NCI-H2107 treated with DMSO at 0.1 percent for 48 hours (cell line): ENCODE measurements at regions not wholly inside any gene's neighbourhood (a gene's known extent, or its start where the extent isn't known, plus 50 kb on each side); places are given as distances from the start of the nearest gene placed in this dataset.

ENCODE experiments used
- DNase-seq: peaks from one replicate; lab custom pipeline; 2025; ENCODE audit not compliant: unreplicated experiment; lab: John Stamatoyannopoulos, UW

DNA sequence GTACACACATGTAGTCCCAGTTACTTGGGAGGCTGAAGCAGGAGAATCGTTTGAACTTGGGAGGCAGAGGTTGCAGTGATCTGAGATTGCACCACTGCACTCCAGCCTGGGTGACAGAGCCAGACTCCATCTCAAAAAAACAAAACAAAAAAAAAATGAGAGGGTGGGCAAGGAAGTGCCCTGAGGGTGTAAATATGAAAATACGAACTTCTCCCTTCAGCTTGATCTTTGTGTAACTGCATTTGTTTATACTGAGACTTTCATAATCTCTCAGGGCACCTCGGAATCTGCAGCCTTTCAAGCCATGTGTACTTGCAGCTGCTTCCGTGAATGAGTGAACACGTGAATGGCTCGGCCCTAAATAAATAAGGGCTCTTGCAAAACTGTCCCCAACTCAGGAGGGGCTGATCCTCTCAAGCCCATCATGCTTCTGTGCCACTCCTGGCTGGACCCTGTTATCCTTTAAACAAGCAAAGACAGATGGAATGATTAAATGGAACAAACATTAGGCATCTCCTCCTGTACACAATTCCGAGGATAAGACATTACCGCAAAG, 96.8 kb downstream of the BOD1L2 start:
- DNase-seq = no peak

DNA sequence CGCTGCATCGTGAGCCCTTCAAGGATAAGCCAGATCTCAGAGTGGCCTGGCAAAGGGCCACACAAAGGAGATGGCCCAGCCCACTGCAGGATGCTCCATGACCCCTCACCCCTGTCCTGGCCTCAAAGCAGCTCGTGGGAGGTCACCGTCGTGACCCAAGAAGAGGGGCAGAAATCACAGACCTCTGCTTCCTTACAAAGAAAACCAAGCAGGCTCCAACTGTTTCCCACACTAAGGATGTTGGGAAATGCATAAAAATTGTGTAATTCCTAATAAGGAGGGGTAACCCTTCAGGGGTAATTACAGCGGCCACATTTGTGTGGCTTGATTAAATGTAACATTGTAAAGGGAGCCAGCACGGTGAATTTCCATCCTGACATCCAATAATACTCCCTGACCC, 102.3 kb downstream of the BOD1L2 start:
- DNase-seq = no peak

DNA sequence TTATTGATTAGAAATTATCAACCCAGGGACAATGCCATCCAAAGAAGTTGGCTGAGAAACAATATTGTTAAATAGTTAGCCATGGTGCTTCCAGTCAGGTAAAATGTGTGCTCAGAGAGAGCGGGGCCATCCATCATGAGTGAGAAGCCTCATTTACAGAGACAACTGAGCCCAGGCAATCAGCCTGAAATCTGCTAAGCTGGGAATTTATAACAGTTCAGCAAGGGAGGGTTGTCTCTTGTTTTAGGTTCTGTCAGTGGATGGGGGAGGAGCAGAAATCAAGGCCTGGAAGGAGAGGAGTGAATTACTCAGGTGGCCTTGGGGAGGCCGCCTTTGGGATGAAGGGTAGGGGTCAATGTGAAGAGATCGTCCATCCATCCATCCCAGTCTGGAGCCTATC, 102.5 kb upstream of the ST8SIA3 start:
- DNase-seq = no peak

DNA sequence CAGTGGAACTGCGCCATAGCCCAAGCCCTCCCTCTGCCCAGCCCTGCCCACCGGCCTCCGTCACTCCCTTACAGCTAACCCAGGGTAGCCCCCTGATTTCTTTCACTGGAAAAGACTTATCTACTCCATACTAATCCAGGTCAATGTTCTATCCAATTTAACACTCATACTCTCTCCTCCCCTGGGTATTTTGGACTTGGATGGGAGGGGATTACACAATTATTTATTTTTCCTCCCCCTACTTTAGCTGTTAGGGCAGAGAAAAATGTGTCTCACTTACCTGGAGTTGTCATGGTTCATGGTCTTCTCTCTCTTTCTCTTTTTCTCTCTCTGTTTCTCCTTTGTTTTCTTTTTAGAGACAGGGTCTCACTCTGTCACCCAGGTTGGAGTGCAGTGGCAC, 100.6 kb upstream of the ST8SIA3 start:
- DNase-seq = no peak

DNA sequence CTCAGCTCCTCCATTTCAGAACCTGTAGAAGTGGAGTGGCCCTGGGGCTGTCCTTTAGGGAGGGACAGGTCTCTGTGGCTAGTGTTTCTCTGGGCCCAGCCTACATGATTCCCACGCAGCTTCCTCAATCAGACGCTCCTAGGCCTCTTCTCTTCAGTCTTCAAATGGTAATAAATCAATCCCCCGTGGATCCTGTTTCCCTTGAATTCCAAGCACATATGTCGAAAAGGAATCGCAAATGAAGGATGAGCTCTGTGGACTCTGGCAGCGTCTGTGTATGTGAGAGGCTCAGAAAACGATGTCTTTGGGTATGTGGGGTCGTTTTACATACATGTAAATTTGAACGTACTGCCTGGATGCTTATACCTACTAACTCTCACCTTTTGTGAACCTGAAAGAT, 98.5 kb upstream of the ST8SIA3 start:
- no peak for DNase-seq

DNA sequence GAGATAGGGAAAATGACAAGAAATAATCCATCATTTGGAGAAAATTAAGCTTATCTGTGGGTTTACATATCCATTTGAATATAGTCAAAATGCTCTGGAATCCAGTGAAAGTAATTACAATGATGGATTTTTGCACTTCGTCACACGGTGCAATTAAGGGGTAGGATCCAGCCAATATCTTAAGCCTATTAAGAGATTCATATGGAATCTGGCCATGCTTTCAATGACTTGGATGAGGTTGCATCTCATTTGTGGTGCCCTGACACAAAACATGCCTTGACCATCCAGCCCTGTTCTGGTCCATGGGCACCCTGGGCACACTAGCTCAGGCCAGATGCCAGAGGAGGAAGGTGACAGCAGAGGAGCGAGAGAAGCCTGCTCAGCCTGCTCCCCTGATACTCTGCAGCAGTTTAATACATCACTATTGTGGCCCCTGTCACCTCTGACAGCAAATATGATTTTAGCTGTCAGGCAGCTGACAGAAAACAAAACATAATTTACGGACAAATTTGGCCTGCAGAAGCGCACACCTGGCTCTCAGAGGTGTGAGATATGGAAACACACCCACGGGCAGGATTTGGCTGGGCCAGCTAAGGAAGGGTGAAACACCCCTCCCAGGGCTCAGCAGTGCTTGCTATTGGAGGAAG, 94.1 kb upstream of the ST8SIA3 start:
- DNase-seq = no peak

DNA sequence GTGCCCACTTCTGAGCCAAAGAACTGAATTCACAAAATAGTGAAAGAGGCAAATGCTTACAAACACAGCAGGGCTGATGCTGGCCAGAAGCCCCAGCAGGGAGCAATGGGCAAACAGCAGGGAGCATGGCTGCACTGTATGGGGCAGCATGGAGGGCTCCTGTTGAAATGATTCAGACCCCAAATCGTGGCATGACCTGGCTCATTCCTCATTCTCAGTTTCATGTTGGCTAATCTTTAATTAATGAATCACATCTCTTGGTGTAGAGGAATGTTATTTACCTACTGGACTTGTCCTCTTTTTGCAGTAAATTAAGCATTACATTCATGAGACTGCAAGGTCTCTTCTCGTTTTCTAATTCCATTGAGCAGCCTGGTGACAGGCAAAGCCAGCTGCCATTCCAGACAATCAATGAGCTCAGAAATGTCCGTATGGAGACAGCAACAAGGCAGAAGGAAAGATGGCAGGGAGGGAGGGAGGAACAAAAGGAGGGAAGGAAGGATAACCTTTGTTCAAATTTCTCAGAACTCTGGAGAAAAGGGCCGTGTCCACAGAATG, 84.9 kb upstream of the ST8SIA3 start:
- no peak for DNase-seq

DNA sequence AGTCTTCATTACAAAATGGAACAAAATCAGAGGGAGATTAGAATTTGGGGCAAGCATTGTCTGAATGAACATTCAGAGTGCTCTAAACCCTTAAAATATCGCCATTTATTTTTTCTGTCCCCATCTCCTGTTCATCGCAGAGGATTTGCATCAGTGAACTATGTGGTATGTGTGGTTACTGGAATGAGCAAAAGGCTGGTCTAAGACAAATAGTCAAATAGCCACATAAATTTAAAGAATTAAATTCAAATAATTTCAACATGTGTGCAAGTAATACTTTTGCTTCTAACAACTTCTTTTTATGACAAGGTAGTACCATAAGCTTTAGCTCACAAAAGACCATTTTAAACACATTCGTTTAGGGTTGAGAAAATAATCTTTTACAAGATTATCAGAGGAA, 82.6 kb upstream of the ST8SIA3 start:
- no peak for DNase-seq

DNA sequence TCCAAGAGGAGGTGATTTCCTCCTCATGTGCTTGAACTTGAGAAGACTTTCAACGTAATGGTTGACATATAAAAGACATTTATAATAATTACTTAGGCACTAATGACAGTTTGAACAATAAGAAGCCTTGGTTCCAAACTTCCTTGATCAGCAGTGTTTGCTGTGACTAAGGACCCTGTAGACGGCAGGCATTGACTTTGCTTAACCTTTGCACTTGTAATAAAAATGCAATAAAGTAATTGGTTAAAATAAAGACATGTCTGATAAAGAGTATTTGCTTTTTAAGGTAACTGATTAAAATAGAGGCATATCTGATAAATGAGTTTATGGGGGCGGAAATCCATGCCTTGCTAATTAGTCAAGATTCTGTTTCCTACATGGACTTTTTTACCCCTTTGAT, 82.2 kb upstream of the ST8SIA3 start:
- no peak for DNase-seq

DNA sequence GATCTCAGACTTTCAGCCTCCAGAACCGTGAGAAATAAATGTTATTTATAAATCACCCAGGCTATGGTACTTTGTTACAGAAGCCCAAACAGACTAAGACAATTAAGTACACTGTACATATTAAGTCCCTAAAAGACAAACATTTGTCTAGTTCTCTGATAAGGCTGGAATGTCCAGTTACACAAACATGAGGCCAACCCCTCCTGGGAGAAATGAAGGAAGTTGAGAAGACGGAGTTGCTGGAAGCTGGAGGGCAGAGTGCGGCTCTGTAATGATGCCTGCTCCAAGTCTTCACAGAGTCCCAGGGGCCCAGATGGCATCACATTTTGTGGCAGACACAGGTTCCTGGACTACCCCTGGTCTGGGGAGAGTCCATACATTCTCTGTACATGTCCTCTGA, 79.2 kb upstream of the ST8SIA3 start:
- DNase-seq = no peak

DNA sequence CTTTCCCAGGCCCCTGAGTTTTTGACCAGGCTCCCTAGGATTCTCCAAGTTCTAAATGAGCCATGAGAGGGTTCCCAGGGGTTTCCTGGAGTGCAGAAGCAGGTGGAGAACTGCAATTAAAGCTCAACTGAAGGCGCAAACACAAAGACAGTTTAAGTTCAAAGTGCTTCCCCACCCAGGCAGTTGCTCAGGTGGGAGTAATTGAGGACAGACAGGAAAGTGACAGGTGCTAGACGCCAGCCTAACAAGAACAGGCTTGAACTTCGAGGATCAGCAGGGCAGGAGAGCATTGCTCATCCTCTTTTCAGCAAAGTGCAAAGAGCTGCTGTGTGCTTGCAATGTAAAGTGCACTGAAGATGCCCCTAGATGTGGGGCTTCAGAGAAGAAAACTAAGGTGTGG, 77.2 kb upstream of the ST8SIA3 start:
- DNase-seq = peak; percentile 97

DNA sequence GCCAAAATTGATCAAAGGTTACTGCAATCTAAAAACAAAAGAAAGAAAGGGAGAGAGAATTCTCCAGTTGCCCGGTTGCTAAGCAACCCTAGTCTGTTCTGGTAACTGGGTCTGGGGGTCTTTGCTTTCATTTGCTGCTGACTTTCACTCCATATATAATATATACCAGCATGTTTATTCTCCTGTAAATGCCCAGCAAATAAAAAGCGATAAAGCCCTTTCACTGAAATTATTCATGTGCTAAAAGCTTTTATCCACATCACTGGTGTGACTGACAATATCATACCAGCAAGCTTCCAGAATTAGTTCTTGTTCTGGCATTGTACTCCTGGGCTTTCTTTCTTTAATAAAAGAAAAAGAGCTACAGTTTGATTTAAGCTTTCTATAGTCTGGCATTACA, 75.5 kb upstream of the ST8SIA3 start:
- peak; percentile 70 for DNase-seq

DNA sequence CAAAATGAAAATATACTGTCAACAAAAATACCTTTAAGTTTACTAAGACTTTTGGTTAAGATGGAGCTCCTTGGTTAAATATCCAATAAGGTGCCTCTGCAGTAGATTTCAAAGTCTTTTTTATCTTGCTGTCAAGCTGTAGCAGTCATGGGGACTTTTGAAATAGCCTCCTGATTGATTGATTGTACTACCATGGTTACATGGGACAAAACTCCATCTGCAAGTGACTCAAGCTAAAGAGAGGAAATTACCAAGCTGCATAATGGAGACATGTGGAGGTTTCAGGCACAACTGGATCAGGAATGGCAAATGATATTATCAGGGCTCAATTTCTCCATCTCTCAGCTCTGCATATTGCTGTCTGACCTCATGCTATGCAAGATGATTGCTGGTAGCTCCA, 73.4 kb upstream of the ST8SIA3 start:
- no peak for DNase-seq

DNA sequence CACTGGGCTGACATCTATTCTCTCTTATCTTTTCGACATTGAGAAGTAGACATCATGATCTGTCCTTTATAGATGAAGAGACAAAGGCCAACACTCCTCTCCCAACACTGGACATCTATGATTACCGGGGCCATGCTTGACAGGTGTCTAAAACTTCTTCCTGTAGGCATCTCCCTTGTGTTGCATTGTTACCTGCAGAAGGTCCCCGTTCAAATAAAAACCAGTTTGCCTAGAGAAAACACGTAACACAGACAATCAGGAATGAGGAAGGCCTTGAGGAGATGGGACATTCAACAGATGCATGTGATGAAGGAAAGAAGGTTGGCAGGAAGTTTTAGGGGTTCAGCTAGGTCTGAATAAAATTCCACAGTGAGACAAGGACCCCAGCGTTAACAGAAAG, 70.8 kb upstream of the ST8SIA3 start:
- no peak for DNase-seq

DNA sequence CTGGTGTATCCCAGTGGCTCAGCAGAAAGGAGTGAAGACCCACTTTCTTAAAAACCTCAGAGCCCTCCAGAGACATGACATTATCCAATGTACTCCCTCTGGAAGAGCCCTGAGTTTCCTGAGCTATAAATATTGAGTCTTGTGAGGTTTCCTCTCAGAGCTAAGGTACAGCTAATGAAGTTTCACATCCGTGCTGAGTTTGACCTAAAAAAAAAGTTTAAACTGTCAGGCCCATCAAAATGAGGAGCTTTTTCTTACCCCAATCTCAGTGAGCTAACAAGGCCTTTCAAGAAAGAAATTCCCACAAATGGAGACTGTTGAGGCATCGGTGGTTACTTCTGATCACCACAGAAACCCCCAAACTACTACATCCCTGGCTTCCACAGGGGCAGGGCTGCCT, 65.4 kb upstream of the ST8SIA3 start:
- no peak for DNase-seq

DNA sequence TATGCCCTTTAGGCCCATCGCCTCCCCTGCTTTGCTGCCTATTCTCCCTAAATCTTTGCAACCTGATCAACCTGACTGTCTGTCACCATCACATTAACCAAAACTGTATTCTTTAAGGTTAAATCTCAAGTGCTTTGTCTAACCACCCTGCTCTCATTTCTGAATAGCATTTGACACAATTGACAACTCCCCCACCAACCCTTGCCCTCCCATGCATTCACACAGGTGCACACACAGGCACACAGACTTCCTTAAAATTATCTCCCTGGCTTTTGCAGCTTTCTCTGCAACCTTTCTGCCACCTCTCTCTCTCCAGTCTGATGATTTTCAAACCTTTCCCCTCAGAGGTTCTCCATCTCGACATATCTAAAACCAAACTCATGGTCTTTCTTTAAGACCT, 64.6 kb upstream of the ST8SIA3 start:
- DNase-seq = no peak

DNA sequence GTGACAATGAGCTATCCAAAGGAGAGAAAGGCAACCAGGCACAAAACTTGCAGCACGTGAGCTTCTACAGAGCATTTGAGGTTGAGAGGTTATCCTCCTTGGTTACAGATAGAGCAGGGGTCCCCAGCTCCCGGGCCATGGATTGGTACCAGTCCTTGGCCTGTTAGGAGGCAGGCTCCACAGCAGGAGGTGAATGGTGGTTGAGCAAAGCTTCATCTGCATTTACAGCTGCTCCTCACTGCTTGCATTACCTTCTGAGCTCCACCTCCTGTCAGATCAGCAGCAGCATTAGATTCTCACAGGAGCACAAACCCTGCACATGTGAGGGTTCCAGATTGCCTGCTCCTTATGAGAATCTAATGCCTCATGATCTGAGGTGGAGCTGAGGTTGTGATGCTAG, 57.8 kb upstream of the ST8SIA3 start:
- DNase-seq = no peak

DNA sequence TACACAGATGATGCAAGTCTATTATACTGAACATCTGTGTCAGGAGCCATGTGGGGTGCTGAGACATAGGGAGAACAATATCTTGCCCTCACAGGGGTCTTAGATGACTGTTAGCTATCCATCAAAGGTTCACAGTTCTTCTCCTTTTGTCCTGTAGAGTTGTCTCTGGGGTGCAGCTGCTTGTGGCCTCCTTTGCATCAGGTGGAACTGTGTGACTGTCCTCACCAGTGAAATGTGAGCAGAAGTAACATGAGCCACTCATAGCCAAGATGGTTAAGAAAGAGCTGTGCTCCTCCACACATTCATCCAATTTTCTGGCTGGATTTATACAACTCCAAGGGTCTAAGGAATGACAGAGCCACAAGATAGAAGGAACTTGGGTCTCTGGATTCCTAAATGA, 56.0 kb upstream of the ST8SIA3 start:
- peak; percentile 57 for DNase-seq

DNA sequence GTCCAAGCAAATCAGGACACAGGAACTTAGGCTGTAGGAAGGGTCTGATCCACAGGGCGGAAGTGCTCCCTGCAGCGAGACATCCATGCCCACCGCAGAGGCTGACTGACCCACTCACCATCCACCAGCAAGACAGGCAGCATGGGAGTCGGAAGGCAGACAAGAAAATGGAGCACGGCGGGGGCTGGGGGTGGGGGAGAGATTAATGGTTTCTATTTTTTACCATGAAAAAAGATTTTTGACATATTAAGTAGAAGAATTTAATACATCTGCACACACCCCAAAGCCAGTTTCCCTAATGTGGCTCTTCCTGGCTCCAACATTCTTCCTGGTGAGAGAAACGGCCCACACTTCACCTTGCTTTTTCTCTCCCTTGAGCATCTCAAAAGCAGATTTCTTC, 55.1 kb upstream of the ST8SIA3 start:
- DNase-seq = no peak

DNA sequence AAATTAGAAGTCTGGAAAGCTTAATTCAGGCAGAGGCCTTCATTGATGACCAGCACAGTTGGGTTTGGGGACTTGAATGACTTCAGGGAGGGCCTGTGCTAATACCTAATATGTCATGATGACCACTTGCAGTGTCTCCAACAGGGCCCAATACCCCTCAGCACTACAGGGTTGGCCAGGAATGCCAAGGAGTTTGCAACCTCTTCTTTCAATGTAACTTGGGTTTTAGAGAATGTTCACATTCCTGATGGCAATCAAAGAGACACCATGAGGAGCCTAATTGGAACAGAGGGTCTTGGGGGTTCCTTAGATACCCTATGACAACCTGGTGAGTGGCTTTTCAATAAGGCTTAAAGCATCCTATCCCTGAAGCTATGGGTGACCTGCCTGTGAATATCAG, 52.4 kb upstream of the ST8SIA3 start:
- no peak for DNase-seq

DNA sequence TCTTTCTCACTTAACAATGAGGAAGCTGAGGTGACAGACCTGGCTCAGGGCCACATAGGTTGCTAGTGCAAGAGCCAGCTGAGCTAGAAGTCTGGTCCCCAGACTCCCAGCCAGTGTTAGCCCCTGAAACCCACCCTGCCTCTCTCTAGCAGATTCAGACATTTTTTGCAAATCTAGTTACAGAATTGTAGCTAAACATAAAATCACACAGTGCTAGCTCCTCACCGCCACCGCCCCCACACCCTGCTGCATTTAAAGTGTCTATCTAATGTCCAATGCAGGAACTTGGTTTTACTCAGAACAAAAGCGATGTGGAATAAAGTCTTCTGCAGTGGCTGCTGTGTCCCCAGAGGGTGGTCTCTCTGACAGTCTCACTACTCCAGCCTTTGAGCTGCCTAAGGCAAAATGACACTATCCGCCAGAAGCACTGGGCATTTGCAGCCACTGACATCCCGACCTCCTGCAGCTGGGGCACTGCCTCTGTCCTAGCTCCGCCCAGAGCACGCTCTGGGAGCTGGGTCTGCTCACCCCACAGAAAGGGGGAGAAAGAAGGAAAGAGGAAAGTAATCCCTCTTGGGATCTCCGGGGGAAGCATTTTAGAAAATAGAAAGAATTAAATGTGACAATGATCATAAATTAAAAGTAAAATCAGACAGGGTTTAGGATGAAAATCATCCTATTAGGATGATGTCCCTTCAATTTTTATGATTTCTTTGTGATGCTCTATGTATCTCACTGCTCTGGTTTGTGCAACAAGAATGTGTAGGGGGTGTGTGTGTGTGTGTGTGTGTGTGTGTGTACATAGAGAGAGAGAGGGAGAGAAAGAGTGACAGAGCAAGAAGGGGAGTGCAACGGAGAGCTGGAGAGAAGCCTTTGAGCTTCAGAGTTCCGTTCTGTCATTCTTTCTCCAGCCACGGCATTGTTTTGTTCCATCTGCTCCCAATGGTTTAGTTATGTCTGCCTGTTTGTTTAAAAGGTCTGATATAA, 50.5 kb upstream of the ST8SIA3 start:
- peak; percentile 32 for DNase-seq
